ENCODE measurements at regions not wholly inside any gene's neighbourhood (a gene's known extent, or its start where the extent isn't known, plus 50 kb on each side); places are given as distances from the start of the nearest gene placed in this dataset.

GRCh38 chr3:59152943-59153342 lies 103.1 kb upstream of the CFAP20DC start:
- TF ChIP-seq, protein P1, sequence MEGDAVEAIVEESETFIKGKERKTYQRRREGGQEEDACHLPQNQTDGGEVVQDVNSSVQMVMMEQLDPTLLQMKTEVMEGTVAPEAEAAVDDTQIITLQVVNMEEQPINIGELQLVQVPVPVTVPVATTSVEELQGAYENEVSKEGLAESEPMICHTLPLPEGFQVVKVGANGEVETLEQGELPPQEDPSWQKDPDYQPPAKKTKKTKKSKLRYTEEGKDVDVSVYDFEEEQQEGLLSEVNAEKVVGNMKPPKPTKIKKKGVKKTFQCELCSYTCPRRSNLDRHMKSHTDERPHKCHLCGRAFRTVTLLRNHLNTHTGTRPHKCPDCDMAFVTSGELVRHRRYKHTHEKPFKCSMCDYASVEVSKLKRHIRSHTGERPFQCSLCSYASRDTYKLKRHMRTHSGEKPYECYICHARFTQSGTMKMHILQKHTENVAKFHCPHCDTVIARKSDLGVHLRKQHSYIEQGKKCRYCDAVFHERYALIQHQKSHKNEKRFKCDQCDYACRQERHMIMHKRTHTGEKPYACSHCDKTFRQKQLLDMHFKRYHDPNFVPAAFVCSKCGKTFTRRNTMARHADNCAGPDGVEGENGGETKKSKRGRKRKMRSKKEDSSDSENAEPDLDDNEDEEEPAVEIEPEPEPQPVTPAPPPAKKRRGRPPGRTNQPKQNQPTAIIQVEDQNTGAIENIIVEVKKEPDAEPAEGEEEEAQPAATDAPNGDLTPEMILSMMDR (IDR thresholded peaks at IDR 0.05) = no peak
- TF ChIP-seq POLR2A (IDR thresholded peaks at IDR 0.05) = no peak
